Stimulated activated effector memory CD8-positive, alpha-beta T cell treated with anti-CD3 and anti-CD28 coated beads, Interleukin-12 subunit alpha, Interleukin-12 subunit beta, amount 100 ng/mL, for 72 hours (primary cell): ENCODE measurements at regions not wholly inside any gene's neighbourhood (a gene's known extent, or its start where the extent isn't known, plus 50 kb on each side); places are given as distances from the start of the nearest gene placed in this dataset.
"Not testable (repeated sequence)": the region's sequence is repeated elsewhere in the genome, so short reads cannot be mapped to it uniquely, and the experiment has no call there.

Source experiments
- ATAC-seq: fragments of 150-1000 bp; cut with Tn5 transposase; 2 replicates; pipeline ENCODE4 v1.10.0; 2021
- DNase-seq, 2 donors: peaks; one replicate each; pipeline ENCODE4 v3.0.0; 2021 to 2022; ENCODE audit warnings: low spot score in 2 of 2
- H3K27ac Mint-ChIP-seq: one replicate; pipeline ENCODE4 v1.8.0; 2022; ENCODE audit warnings: mild to moderate bottlenecking, mixed read lengths
- H3K36me3 Mint-ChIP-seq: one replicate; pipeline ENCODE4 v1.8.0; 2022; ENCODE audit warnings: mild to moderate bottlenecking, mixed read lengths
- H3K4me1 Mint-ChIP-seq: one replicate; pipeline ENCODE4 v1.8.0; 2022; ENCODE audit warnings: mixed read lengths
- H3K4me3 Mint-ChIP-seq: one replicate; pipeline ENCODE4 v1.8.0; 2022; ENCODE audit warnings: mild to moderate bottlenecking, mixed read lengths
- H3K9me3 Mint-ChIP-seq: one replicate; pipeline ENCODE4 v1.8.0; 2022; ENCODE audit warnings: mixed read lengths

DNA sequence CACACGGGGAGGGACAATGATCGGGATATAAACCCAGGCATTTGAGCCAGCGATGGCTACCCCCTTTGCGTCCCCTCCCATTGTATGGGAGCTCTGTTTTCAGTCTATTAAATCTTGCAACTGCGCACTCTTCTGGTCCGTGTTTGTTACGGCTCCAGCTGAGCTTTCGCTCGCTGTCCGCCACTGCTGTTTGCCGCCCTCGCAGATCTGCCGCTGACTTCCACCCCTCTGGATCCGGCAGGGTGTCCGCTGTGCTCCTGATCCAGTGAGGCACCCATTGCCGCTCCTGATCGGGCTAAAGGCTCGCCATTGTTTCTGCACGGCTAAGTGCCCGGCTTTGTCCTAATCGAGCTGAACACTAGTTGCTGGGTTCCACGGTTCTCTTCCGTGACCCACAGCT is 87.3 kb downstream of the ASB1 start:
- not testable (repeated sequence) for H3K4me1 Mint-ChIP-seq, ATAC-seq, DNase-seq, H3K36me3 Mint-ChIP-seq, H3K27ac Mint-ChIP-seq, H3K9me3 Mint-ChIP-seq, H3K4me3 Mint-ChIP-seq

- ATAC-seq (no peak), DNase-seq (no peak)
- H3K4me1 Mint-ChIP-seq, result no peaks in the 10 kb centered on the region
- H3K36me3 Mint-ChIP-seq, result no peaks in the 10 kb centered on the region
- peaks cover 8% of the 10 kb centered on the region for H3K9me3 Mint-ChIP-seq
- H3K27ac Mint-ChIP-seq, result no peak overlapping the region
- no peak overlapping the region for H3K4me3 Mint-ChIP-seq
Observed at GRCh38 chr2:238515377-238515776, 88.7 kb downstream of the ASB1 start.

DNA sequence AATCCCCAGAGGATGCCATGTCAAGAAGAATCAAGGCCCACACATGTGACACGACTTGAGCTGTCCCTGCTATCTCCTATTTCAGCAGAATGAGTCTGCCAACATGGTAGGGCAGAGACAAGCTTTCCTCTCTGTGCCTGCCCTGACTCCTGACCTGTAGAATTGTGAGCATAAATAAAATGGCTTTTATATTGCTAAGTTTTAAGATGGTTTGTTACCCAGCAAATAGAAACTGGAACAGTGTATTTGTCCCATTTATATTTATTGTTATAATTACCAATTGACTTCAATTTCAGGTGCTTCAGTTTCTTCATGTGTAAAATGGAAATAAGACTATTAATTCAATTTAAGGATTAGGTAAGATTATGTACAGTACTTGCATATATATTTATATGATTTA is 90.5 kb downstream of the ASB1 start:
- Mint-ChIP-seq H3K36me3 (no peaks in the 10 kb centered on the region), H3K4me3 (no peak overlapping the region), H3K4me1 (no peaks in the 10 kb centered on the region), H3K27ac (no peak overlapping the region), H3K9me3 (peaks cover 8% of the 10 kb centered on the region)
- ATAC-seq (no peak), DNase-seq (no peak)

- no peak for DNase-seq
- Mint-ChIP-seq H3K9me3 (peaks cover 8% of the 10 kb centered on the region), H3K27ac (no peak overlapping the region), H3K36me3 (no peaks in the 10 kb centered on the region), H3K4me1 (no peaks in the 10 kb centered on the region), H3K4me3 (no peak overlapping the region)
- no peak for ATAC-seq
Observed at GRCh38 chr2:238518172-238518820, 91.6 kb downstream of the ASB1 start.

GRCh38 chr2:238518821-238519186 is 92.1 kb downstream of the ASB1 start:
- DNase-seq (no peak), ATAC-seq (no peak)
- Mint-ChIP-seq H3K36me3 (no peaks in the 10 kb centered on the region), H3K4me3 (no peak overlapping the region), H3K27ac (no peak overlapping the region), H3K9me3 (peaks cover 8% of the 10 kb centered on the region), H3K4me1 (no peaks in the 10 kb centered on the region)

DNA sequence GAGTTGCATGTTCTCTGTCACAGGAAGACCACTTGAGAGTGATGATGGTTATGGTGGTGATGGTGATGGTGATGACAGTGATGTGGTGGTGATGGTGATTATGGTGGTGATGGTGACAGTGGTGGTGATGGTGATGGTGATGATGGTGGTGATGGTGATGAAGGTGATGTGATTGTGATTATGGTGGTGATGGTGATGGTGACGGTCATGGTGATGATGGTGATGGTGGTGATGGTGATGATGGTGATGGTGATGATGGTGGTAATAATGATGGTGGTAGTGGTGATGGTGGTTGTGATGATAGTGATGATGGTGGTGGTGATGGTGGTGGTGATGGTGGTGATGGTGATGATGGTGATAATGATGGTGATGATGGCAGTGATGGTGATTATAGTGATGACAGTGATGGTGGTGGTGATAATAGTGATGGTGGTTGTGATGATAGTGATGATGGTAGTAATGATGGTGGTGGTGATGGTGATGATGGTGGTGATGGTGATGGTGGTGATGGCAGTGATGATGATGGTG is 93.7 kb downstream of the ASB1 start:
- Mint-ChIP-seq H3K36me3 (no peaks in the 10 kb centered on the region), H3K27ac (no peak overlapping the region), H3K9me3 (peaks cover 8% of the 10 kb centered on the region), H3K4me1 (no peaks in the 10 kb centered on the region), H3K4me3 (no peak overlapping the region)
- DNase-seq (no peak), ATAC-seq (no peak)

DNA sequence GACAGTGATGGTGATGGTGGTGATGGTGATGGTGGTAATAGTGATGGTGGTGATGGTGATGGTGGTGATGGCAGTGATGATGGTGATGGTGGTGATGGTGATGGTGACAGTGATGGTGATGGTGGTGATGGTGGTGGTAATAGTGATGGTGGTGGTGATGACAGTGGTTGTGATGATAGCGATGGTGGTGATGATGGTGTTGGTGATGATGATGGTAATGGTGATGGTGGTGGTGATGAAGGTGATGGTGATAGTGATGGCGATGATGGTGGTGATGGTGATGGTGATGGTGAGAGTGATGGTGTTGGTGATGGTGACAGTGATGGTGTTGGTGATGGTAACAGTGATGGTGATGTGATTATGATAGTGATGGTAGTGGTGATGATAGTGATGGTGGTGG is 94.3 kb downstream of the ASB1 start:
- no peaks in the 10 kb centered on the region for H3K36me3 Mint-ChIP-seq
- H3K9me3 Mint-ChIP-seq, result peaks cover 7% of the 10 kb centered on the region
- no peak overlapping the region for H3K27ac Mint-ChIP-seq
- ATAC-seq, result no peak
- no peaks in the 10 kb centered on the region for H3K4me1 Mint-ChIP-seq
- H3K4me3 Mint-ChIP-seq, result no peak overlapping the region
- DNase-seq, result no peak

DNA sequence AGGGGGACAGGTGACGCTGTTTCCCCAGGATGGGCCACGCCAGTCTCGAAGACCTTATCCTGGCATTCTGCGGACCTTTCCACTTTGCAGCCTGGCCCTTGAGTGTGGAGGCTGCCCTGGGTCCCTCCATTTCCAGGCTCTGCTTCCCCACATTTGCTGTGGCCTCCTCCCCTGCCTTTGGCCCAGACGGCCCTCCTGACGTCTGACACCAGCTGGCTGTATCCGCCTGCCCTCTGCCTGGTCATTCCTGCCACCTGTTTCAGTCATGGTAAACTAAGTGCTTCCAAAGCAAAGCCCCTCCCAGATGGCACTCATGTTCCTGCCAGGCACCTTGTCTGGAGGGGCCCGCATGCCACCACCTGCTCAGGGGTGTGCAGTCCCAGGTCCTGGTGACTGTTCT is 95.1 kb downstream of the ASB1 start:
- H3K36me3 Mint-ChIP-seq, result no peaks in the 10 kb centered on the region
- no peaks in the 10 kb centered on the region for H3K4me1 Mint-ChIP-seq
- no peaks in the 10 kb centered on the region for H3K9me3 Mint-ChIP-seq
- ATAC-seq (no peak), DNase-seq (no peak)
- H3K27ac Mint-ChIP-seq, result no peak overlapping the region
- H3K4me3 Mint-ChIP-seq, result no peak overlapping the region

DNA sequence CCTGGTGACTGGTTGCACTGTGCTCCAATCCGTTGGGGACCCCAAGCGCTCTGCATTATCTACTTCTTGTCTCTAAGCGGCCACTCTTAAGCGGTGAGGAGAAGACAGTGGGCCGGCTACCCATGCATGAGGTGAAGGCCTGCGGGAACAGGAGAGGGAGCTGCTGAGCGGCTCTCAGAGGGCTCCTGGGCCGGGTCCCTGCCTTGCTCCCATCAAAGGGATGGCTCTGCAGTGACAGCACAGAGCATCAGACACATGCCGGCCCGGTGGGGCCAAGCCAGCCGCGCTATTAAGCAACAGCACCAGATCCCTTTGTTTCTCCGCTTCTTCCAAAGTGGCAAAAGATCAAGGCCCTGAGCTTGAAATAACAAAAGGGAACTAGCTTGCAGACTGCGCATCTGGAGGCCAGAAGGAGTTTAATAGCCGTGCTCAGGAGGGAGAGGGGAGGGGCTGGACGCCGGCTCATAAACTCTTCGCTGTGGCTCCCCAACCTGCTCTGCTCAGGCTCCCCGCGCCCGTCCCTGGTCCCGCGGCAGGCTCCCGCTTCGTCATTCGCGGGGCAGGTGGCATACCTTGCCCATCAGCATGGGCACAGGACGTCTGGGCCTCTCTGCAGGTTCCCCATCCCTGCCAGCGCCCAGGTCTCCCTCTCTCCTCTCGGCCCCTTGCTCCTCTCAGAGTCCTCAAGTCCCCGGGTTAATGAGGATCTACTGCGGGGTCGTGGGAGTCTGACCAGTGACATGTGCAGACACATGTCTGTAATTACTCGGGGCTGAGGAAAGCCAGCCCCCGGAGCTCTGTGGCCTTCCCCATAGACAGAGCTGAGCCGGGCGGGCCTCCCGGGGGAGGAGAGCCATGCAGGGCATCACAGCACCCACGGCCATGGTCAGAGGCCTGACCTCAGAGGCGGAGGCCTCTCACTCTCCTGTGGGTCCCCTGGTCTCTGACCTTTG is 96.7 kb downstream of the ASB1 start:
- Mint-ChIP-seq H3K4me1 (no peaks in the 10 kb centered on the region), H3K4me3 (no peak overlapping the region), H3K36me3 (no peaks in the 10 kb centered on the region), H3K27ac (no peak overlapping the region), H3K9me3 (no peaks in the 10 kb centered on the region)
- ATAC-seq (peak; percentile 8), DNase-seq (no peak)

GRCh38 chr2:238524426-238524983 is 97.8 kb downstream of the ASB1 start:
- Mint-ChIP-seq H3K4me3 (no peak overlapping the region), H3K27ac (no peak overlapping the region), H3K36me3 (no peaks in the 10 kb centered on the region), H3K9me3 (no peaks in the 10 kb centered on the region), H3K4me1 (no peaks in the 10 kb centered on the region)
- no peak for ATAC-seq
- no peak for DNase-seq

GRCh38 chr2:238525990-238526389 is 99.3 kb downstream of the ASB1 start:
- H3K4me1 Mint-ChIP-seq, result no peaks in the 10 kb centered on the region

DNA sequence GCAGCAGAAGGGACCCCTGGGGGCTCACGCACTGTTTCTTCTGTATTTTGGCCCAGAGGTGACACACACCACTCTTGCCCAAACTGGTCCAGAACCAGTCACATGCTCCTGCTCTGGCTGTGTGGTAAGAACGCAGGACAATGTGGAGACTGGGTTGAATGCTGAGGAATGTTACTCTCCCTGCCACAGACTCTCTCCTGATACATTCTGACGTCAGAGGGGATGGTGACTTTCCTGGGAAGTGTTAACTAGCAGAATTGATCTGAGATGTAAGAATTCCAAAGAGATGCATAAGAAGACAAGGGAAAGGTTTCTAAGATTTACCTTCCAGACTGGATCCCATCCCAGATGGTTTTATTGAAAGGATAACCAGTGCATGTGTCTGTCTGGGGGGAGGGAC is 100.8 kb downstream of the ASB1 start:
- DNase-seq (no peak), ATAC-seq (no peak)
- Mint-ChIP-seq H3K9me3 (peaks cover 9% of the 10 kb centered on the region), H3K4me3 (no peak overlapping the region), H3K36me3 (no peaks in the 10 kb centered on the region), H3K27ac (no peak overlapping the region), H3K4me1 (no peaks in the 10 kb centered on the region)

More at GRCh38 chr2:238525990-238526389, 99.3 kb downstream of the ASB1 start:
- DNase-seq (no peak), ATAC-seq (no peak)
- H3K27ac Mint-ChIP-seq, result no peak overlapping the region
- no peaks in the 10 kb centered on the region for H3K36me3 Mint-ChIP-seq
- H3K4me3 Mint-ChIP-seq, result no peak overlapping the region
- peaks cover 6% of the 10 kb centered on the region for H3K9me3 Mint-ChIP-seq

GRCh38 chr2:238528953-238529781 is 102.4 kb downstream of the ASB1 start:
- Mint-ChIP-seq H3K4me3 (no peak overlapping the region), H3K36me3 (no peaks in the 10 kb centered on the region), H3K4me1 (no peaks in the 10 kb centered on the region), H3K9me3 (peaks cover 9% of the 10 kb centered on the region), H3K27ac (no peak overlapping the region)
- no peak for DNase-seq
- no peak for ATAC-seq

GRCh38 chr2:238531017-238531645 is 104.4 kb downstream of the ASB1 start:
- H3K9me3 Mint-ChIP-seq, ATAC-seq, H3K4me3 Mint-ChIP-seq, H3K27ac Mint-ChIP-seq, H3K4me1 Mint-ChIP-seq, DNase-seq, H3K36me3 Mint-ChIP-seq: not testable (repeated sequence)

DNA sequence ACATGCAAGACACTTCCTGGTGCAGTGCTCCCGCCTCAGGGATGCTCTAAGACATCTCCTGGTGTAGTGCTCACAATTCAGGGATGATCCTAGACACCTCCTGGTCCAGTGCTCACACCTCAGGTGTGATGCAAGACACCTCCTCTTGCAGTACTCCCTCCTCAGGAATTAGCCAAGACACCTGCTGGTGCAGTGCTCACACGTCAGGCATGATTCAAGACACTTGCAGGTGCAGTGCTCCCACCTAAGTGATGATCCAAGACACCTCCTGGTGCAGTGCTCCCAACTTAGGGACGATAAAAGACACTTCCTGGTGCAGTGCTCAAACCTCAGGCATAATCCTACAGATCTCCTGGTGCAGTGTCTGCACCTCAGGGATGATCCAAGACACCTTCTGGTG is 117.0 kb downstream of the ASB1 start:
- H3K36me3 Mint-ChIP-seq, DNase-seq, H3K27ac Mint-ChIP-seq, H3K9me3 Mint-ChIP-seq, H3K4me3 Mint-ChIP-seq, H3K4me1 Mint-ChIP-seq, ATAC-seq: not testable (repeated sequence)
